DOHH2 (cell line): ENCODE measurements at regions not wholly inside any gene's neighbourhood (a gene's known extent, or its start where the extent isn't known, plus 50 kb on each side); places are given as distances from the start of the nearest gene placed in this dataset.

Experiments
- CTCF ChIP-seq: fragments of 200-600 bp; sonication (generic); IDR thresholded peaks from one replicate; pipeline ENCODE4 v1.5.1; 2014; ENCODE audit warnings: antibody characterized with exemption, mild to moderate bottlenecking, low read depth, low read length; ENCODE audit not compliant: poor library complexity, severe bottlenecking
- EZH2phosphoT487 ChIP-seq: fragments of 200-600 bp; sonication (generic); IDR thresholded peaks from 2 replicates; pipeline ENCODE4 v1.6.1; 2017; ENCODE audit warnings: borderline replicate concordance, mild to moderate bottlenecking, antibody characterized with exemption, low read length, moderate library complexity, mixed read lengths

- TF ChIP-seq CTCF: no peak
- no peak for TF ChIP-seq EZH2phosphoT487
Observed at GRCh38 chr3:21877214-21877754, 126.3 kb upstream of the ZNF385D start.
